ENCODE measurements at regions not wholly inside any gene's neighbourhood (a gene's known extent, or its start where the extent isn't known, plus 50 kb on each side); places are given as distances from the start of the nearest gene placed in this dataset.

DNA sequence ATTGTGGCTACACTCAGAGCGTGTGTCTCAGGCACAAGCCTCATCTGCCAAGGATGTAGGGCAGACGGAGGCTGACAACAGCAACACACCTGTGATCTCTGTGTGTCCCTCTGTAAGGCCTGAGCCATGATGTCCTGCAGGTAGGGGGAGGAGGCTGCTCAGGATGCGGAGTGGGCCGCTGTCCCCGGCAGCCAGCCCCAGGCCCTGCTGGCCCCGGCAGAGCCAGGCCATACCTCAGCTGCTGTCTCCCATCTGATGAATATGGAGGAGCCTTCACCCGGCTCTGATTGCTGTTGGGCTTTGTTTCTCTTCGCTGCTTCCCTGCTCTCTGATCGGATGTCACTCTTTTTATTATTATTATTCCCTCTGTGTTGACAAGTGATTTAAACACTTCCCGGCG lies 83.6 kb upstream of the NCAM1 start:
- H3K4me2 ChIP-seq (ENCODE audit: low read length): no peak overlapping the region
- no peak overlapping the region for H2BK120ac ChIP-seq (ENCODE audit: low read depth, low read length)
- no peak overlapping the region for H2AK5ac ChIP-seq (ENCODE audit: low read length)
- H3K4me1 ChIP-seq (ENCODE audit: control insufficient read depth, low read depth, low read length): no peaks in the 10 kb centered on the region
- H4K8ac ChIP-seq (ENCODE audit: low read depth, low read length): no peak overlapping the region
- H3K18ac ChIP-seq (ENCODE audit: low read length): no peak overlapping the region
- H3K9ac ChIP-seq (ENCODE audit: low read length): no peak overlapping the region
- no peaks in the 10 kb centered on the region for H3K36me3 ChIP-seq (ENCODE audit: control insufficient read depth, insufficient read depth, low read length)
- no peaks in the 10 kb centered on the region for H3K79me1 ChIP-seq (ENCODE audit: low read length)
- H2BK15ac ChIP-seq (replicated peaks; ENCODE audit: low read depth): no peak overlapping the region
- H2BK5ac ChIP-seq (ENCODE audit: low read length): no peak overlapping the region
- no CpG with 5 or more reads among the region's 11 CpGs for WGBS (ENCODE audit: extremely low coverage, insufficient coverage, low lambda C conversion rate)
- no peak overlapping the region for H4K5ac ChIP-seq (ENCODE audit: low read length)
- H3K4ac ChIP-seq (ENCODE audit: low read depth, low read length): no peak overlapping the region
- no peaks in the 10 kb centered on the region for H3K79me2 ChIP-seq (ENCODE audit: control insufficient read depth, insufficient read depth, low read length)
- no peak overlapping the region for H3K4me3 ChIP-seq (ENCODE audit: low read length)
- DNase-seq: peak; percentile 19
- no peaks in the 10 kb centered on the region for H3K27me3 ChIP-seq (ENCODE audit: insufficient read depth, low read length, poor library complexity)
- no peak overlapping the region for H3K56ac ChIP-seq (ENCODE audit: low read length)
- no peak overlapping the region for H3K27ac ChIP-seq (ENCODE audit: low read depth, low read length)
- H3K23ac ChIP-seq (ENCODE audit: low read length): no peak overlapping the region

DNA sequence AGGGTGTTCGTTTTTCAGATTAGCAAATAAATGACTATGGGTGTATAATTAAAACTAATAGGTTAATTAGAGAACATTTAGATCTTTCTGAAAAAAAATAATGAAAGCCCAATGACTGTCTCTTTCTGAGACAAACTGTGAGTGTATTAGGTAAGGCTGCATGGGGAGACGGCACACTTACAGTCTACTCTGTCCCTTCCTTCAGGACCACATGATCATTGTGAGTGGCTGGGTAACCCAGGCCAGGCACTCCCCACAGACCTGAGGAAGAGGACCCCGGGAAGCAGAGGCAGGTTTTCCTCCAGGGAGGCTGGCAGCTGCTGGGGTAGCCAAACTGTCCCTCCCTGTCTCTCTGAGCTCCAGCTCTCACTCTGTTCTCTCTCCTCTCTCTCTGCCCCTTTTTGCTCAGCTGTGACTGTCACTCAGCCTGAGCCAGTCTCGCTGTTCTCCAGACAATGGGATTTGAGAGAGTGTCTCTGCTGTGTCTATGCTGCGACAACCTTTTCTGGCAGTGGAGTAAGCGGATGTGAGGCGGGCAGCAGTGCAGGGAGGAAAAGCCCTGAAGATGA lies 83.1 kb upstream of the NCAM1 start:
- Histone ChIP-seq H3K23ac (ENCODE audit: low read length) (no peak overlapping the region), H3K4ac (ENCODE audit: low read depth, low read length) (no peak overlapping the region), H3K4me2 (ENCODE audit: low read length) (no peak overlapping the region), H3K9ac (ENCODE audit: low read length) (no peak overlapping the region), H3K27ac (ENCODE audit: low read depth, low read length) (no peak overlapping the region), H2AK5ac (ENCODE audit: low read length) (no peak overlapping the region), H2BK5ac (ENCODE audit: low read length) (no peak overlapping the region), H3K79me2 (ENCODE audit: control insufficient read depth, insufficient read depth, low read length) (no peaks in the 10 kb centered on the region), H2BK15ac (replicated peaks; ENCODE audit: low read depth) (no peak overlapping the region), H3K4me3 (ENCODE audit: low read length) (no peak overlapping the region), H3K4me1 (ENCODE audit: control insufficient read depth, low read depth, low read length) (no peaks in the 10 kb centered on the region), H3K27me3 (ENCODE audit: insufficient read depth, low read length, poor library complexity) (no peaks in the 10 kb centered on the region), H3K56ac (ENCODE audit: low read length) (no peak overlapping the region), H3K79me1 (ENCODE audit: low read length) (no peaks in the 10 kb centered on the region), H2BK120ac (ENCODE audit: low read depth, low read length) (no peak overlapping the region), H3K36me3 (ENCODE audit: control insufficient read depth, insufficient read depth, low read length) (no peaks in the 10 kb centered on the region), H4K5ac (ENCODE audit: low read length) (no peak overlapping the region), H3K18ac (ENCODE audit: low read length) (no peak overlapping the region), H4K8ac (ENCODE audit: low read depth, low read length) (no peak overlapping the region)
- WGBS (ENCODE audit: extremely low coverage, insufficient coverage, low lambda C conversion rate): no CpG with 5 or more reads among the region's 7 CpGs
- DNase-seq: no peak

DNA sequence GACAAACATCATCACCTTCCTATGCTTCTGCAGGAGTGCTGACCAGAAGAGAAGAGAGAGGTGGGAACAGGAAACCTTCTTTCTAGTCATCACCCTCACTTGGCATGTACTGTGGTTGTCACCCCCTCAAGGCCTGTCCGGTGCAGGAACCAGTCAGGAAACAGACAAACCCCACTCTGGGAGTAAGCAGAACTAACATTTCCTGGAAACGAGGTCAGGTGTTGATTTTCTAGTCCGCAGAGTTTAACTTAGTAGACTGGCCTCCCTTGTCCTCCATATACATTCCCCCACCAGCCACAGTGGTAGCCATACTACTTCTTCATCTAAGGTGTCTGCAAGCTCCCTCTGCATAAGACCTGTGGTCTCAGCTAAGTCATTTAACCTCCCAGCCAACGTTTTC lies 80.7 kb upstream of the NCAM1 start:
- no peaks in the 10 kb centered on the region for H3K4me1 ChIP-seq (ENCODE audit: control insufficient read depth, low read depth, low read length)
- no peaks in the 10 kb centered on the region for H3K79me1 ChIP-seq (ENCODE audit: low read length)
- no peak overlapping the region for H3K27ac ChIP-seq (ENCODE audit: low read depth, low read length)
- no peak overlapping the region for H4K8ac ChIP-seq (ENCODE audit: low read depth, low read length)
- H3K56ac ChIP-seq (ENCODE audit: low read length): no peak overlapping the region
- H3K18ac ChIP-seq (ENCODE audit: low read length): no peak overlapping the region
- H3K4me3 ChIP-seq (ENCODE audit: low read length): no peak overlapping the region
- no peak overlapping the region for H3K23ac ChIP-seq (ENCODE audit: low read length)
- H3K9ac ChIP-seq (ENCODE audit: low read length): no peak overlapping the region
- no peak overlapping the region for H3K4ac ChIP-seq (ENCODE audit: low read depth, low read length)
- WGBS (ENCODE audit: extremely low coverage, insufficient coverage, low lambda C conversion rate): no CpG with 5 or more reads among the region's 4 CpGs
- no peaks in the 10 kb centered on the region for H3K27me3 ChIP-seq (ENCODE audit: insufficient read depth, low read length, poor library complexity)
- no peak overlapping the region for H2AK5ac ChIP-seq (ENCODE audit: low read length)
- no peak overlapping the region for H2BK15ac ChIP-seq (replicated peaks; ENCODE audit: low read depth)
- H2BK120ac ChIP-seq (ENCODE audit: low read depth, low read length): no peak overlapping the region
- no peak for DNase-seq
- no peak overlapping the region for H2BK5ac ChIP-seq (ENCODE audit: low read length)
- no peaks in the 10 kb centered on the region for H3K36me3 ChIP-seq (ENCODE audit: control insufficient read depth, insufficient read depth, low read length)
- no peak overlapping the region for H4K5ac ChIP-seq (ENCODE audit: low read length)
- H3K4me2 ChIP-seq (ENCODE audit: low read length): no peak overlapping the region
- H3K79me2 ChIP-seq (ENCODE audit: control insufficient read depth, insufficient read depth, low read length): no peaks in the 10 kb centered on the region

DNA sequence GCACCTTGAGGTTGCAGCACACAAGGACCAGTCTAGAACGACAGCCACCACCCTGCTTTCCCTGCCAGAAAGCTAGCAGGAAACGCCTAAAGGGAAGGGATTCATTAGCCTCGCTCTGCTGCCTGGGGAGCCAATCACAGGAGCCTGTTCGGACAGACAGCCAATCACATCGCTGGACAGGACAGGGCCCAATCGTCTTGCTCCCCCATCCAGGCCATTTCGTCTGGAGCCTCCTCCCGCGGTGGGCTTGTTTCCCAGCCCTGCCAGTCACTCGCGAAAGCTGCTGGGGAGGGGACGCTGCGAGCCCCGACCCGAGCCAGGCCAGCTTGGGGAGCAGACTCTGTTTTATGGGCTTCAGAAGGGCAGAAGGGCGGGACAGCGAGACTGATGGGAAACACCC lies 79.8 kb upstream of the NCAM1 start:
- no peak overlapping the region for H3K4ac ChIP-seq (ENCODE audit: low read depth, low read length)
- no peaks in the 10 kb centered on the region for H3K79me1 ChIP-seq (ENCODE audit: low read length)
- H3K27ac ChIP-seq (ENCODE audit: low read depth, low read length): no peak overlapping the region
- no peak overlapping the region for H2BK120ac ChIP-seq (ENCODE audit: low read depth, low read length)
- H3K4me1 ChIP-seq (ENCODE audit: control insufficient read depth, low read depth, low read length): no peaks in the 10 kb centered on the region
- no peak overlapping the region for H3K18ac ChIP-seq (ENCODE audit: low read length)
- H3K4me3 ChIP-seq (ENCODE audit: low read length): peak overlapping the region; percentile 60
- no peaks in the 10 kb centered on the region for H3K27me3 ChIP-seq (ENCODE audit: insufficient read depth, low read length, poor library complexity)
- no peak overlapping the region for H2AK5ac ChIP-seq (ENCODE audit: low read length)
- peak overlapping the region; percentile 84 for H3K56ac ChIP-seq (ENCODE audit: low read length)
- no peaks in the 10 kb centered on the region for H3K79me2 ChIP-seq (ENCODE audit: control insufficient read depth, insufficient read depth, low read length)
- no peak overlapping the region for H3K23ac ChIP-seq (ENCODE audit: low read length)
- peak; percentile 94 for DNase-seq
- WGBS (ENCODE audit: extremely low coverage, insufficient coverage, low lambda C conversion rate): no CpG with 5 or more reads among the region's 17 CpGs
- H3K4me2 ChIP-seq (ENCODE audit: low read length): peak overlapping the region; percentile 94
- H4K5ac ChIP-seq (ENCODE audit: low read length): peak overlapping the region; percentile 98
- no peak overlapping the region for H2BK5ac ChIP-seq (ENCODE audit: low read length)
- H2BK15ac ChIP-seq (replicated peaks; ENCODE audit: low read depth): no peak overlapping the region
- H3K9ac ChIP-seq (ENCODE audit: low read length): peak overlapping the region; percentile 75
- H4K8ac ChIP-seq (ENCODE audit: low read depth, low read length): peak overlapping the region; percentile 31
- no peaks in the 10 kb centered on the region for H3K36me3 ChIP-seq (ENCODE audit: control insufficient read depth, insufficient read depth, low read length)

- Histone ChIP-seq H4K8ac (ENCODE audit: low read depth, low read length) (no peak overlapping the region), H2BK5ac (ENCODE audit: low read length) (no peak overlapping the region), H3K18ac (ENCODE audit: low read length) (no peak overlapping the region), H3K56ac (ENCODE audit: low read length) (no peak overlapping the region), H3K79me1 (ENCODE audit: low read length) (no peaks in the 10 kb centered on the region), H2BK120ac (ENCODE audit: low read depth, low read length) (no peak overlapping the region), H3K4me3 (ENCODE audit: low read length) (no peak overlapping the region), H3K4me1 (ENCODE audit: control insufficient read depth, low read depth, low read length) (no peaks in the 10 kb centered on the region), H2BK15ac (replicated peaks; ENCODE audit: low read depth) (no peak overlapping the region), H3K36me3 (ENCODE audit: control insufficient read depth, insufficient read depth, low read length) (no peaks in the 10 kb centered on the region), H3K27ac (ENCODE audit: low read depth, low read length) (no peak overlapping the region), H3K23ac (ENCODE audit: low read length) (no peak overlapping the region), H3K9ac (ENCODE audit: low read length) (no peak overlapping the region), H4K5ac (ENCODE audit: low read length) (no peak overlapping the region), H2AK5ac (ENCODE audit: low read length) (no peak overlapping the region), H3K4me2 (ENCODE audit: low read length) (no peak overlapping the region), H3K79me2 (ENCODE audit: control insufficient read depth, insufficient read depth, low read length) (no peaks in the 10 kb centered on the region), H3K27me3 (ENCODE audit: insufficient read depth, low read length, poor library complexity) (no peaks in the 10 kb centered on the region), H3K4ac (ENCODE audit: low read depth, low read length) (no peak overlapping the region)
- DNase-seq: no peak
- WGBS (ENCODE audit: extremely low coverage, insufficient coverage, low lambda C conversion rate): no CpG with 5 or more reads among the region's 6 CpGs
Observed at GRCh38 chr11:112882494-112883381, 78.5 kb upstream of the NCAM1 start.

All from mesendoderm (in vitro differentiated cells).